ENCODE measurements at regions not wholly inside any gene's neighbourhood (a gene's known extent, or its start where the extent isn't known, plus 50 kb on each side); places are given as distances from the start of the nearest gene placed in this dataset.

DNA sequence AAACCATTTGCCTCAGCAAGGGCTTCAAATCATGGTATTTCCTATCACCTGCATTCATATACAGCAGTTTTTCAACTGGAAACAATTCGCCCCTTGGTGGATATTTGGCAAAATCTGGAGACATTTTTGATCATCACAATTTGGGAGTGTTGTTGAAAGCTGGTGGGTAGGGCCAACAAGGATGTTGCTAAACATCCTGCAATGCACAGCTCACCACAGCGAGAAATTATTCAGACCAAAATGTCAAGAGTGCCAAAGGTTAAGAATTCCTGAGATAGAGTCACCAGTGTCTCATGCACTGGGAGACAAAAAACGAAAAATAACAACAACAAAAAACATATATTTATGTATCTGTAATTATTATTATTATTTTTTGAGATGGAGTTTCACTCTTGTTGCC lies 435.2 kb upstream of the CTSO start:
- TF ChIP-seq, protein P1, sequence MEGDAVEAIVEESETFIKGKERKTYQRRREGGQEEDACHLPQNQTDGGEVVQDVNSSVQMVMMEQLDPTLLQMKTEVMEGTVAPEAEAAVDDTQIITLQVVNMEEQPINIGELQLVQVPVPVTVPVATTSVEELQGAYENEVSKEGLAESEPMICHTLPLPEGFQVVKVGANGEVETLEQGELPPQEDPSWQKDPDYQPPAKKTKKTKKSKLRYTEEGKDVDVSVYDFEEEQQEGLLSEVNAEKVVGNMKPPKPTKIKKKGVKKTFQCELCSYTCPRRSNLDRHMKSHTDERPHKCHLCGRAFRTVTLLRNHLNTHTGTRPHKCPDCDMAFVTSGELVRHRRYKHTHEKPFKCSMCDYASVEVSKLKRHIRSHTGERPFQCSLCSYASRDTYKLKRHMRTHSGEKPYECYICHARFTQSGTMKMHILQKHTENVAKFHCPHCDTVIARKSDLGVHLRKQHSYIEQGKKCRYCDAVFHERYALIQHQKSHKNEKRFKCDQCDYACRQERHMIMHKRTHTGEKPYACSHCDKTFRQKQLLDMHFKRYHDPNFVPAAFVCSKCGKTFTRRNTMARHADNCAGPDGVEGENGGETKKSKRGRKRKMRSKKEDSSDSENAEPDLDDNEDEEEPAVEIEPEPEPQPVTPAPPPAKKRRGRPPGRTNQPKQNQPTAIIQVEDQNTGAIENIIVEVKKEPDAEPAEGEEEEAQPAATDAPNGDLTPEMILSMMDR (IDR thresholded peaks at IDR 0.05): no peak
- no peak for TF ChIP-seq EZH2 (IDR thresholded peaks at IDR 0.05; ENCODE audit: borderline replicate concordance, insufficient read depth, low read depth, low read length, poor library complexity, severe bottlenecking)

Measured in B cell (primary cell).